Activated T-helper 1 cell treated with anti-CD3 and anti-CD28 coated beads, Interleukin-12 subunit alpha, Interleukin-12 subunit beta, Interleukin-2, Interleukin-4 antibody, amounts not matched to agents 30 ng/mL and 10 ng/mL and 1 ng/mL, durations not matched to agents 14 hours and 24 hours and 36 hours (primary cell): ENCODE measurements at regions not wholly inside any gene's neighbourhood (a gene's known extent, or its start where the extent isn't known, plus 50 kb on each side); places are given as distances from the start of the nearest gene placed in this dataset.
"Not testable (repeated sequence)": the region's sequence is repeated elsewhere in the genome, so short reads cannot be mapped to it uniquely, and the experiment has no call there.

Experiments
- DNase-seq: peaks from one replicate; pipeline ENCODE4 v3.0.0; 2021; ENCODE audit warnings: low spot score
- H3K27ac Mint-ChIP-seq: one replicate; pipeline ENCODE4 v1.8.0; 2021; ENCODE audit warnings: mild to moderate bottlenecking, mixed read lengths
- H3K27me3 Mint-ChIP-seq: one replicate; pipeline ENCODE4 v1.8.0; 2022; ENCODE audit warnings: mild to moderate bottlenecking, moderate library complexity, mixed read lengths; ENCODE audit not compliant: insufficient read depth
- H3K36me3 Mint-ChIP-seq: one replicate; pipeline ENCODE4 v1.8.0; 2021; ENCODE audit warnings: low read depth, mixed read lengths
- H3K4me1 Mint-ChIP-seq: one replicate; pipeline ENCODE4 v1.8.0; 2021; ENCODE audit warnings: low read depth, mixed read lengths
- H3K4me3 Mint-ChIP-seq: one replicate; pipeline ENCODE4 v1.8.0; 2021; ENCODE audit warnings: mild to moderate bottlenecking, moderate library complexity, mixed read lengths
- H3K9me3 Mint-ChIP-seq: one replicate; pipeline ENCODE4 v1.8.0; 2021; ENCODE audit warnings: mixed read lengths
- intact Hi-C: fragments of 100-400 bp; cut with micrococcal nuclease; formaldehyde crosslinking; loops from one replicate; pipeline ENCODE4 v1.15.1; 2024

DNA sequence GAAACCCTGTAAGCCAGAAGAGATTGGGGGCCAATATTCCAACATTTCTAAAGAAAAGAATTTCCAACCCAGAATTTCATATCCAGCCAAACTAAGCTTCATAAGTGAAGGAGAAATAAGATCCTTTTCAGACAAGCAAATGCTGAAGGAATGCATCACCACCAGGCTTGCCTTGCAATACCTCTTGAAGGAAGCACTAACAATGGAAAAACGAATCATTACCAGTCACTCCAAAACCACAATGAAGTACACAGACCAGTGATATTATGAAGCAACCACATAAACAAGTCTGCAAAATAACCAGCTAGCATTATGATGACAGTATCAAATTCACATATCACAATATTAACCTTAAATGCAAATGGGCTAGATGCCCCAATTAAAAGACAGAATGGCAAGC, 224.4 kb upstream of the TBX18 start:
- H3K27me3 Mint-ChIP-seq, DNase-seq, H3K27ac Mint-ChIP-seq, H3K4me1 Mint-ChIP-seq, H3K4me3 Mint-ChIP-seq, H3K36me3 Mint-ChIP-seq, intact Hi-C loops: not testable (repeated sequence)
- H3K9me3 Mint-ChIP-seq: peaks cover 22% of the 10 kb centered on the region

- H3K27ac Mint-ChIP-seq, H3K4me3 Mint-ChIP-seq, H3K36me3 Mint-ChIP-seq, intact Hi-C loops, H3K4me1 Mint-ChIP-seq, H3K27me3 Mint-ChIP-seq, DNase-seq: not testable (repeated sequence)
- peaks cover 13% of the 10 kb centered on the region for H3K9me3 Mint-ChIP-seq
Measured at GRCh38 chr6:84985490-84985889, 221.1 kb upstream of the TBX18 start.

DNA sequence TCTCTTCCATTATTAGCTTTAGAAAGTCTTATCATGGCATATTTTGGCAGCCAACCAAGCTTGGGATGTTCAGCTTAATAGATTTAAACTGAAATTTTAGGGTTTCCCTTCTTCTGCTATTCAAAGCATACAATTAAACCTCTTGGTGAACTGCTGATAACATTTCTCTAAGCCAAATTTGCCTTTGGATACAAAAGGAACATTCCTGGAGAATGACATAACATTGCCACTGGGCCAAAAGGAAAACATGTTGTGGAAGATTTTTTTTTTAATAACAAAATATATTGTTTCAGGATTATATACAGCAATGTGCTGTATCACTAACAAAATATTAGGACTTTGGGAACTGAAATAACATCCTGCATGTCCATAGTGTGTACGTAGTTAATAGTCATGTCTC, 215.1 kb upstream of the TBX18 start:
- intact Hi-C loops: no loop called here
- H3K27me3 Mint-ChIP-seq: no peaks in the 10 kb centered on the region
- H3K27ac Mint-ChIP-seq: no peak overlapping the region
- DNase-seq: no peak
- no peaks in the 10 kb centered on the region for H3K36me3 Mint-ChIP-seq
- H3K4me1 Mint-ChIP-seq: no peaks in the 10 kb centered on the region
- H3K9me3 Mint-ChIP-seq: peaks cover 8% of the 10 kb centered on the region
- no peak overlapping the region for H3K4me3 Mint-ChIP-seq

DNA sequence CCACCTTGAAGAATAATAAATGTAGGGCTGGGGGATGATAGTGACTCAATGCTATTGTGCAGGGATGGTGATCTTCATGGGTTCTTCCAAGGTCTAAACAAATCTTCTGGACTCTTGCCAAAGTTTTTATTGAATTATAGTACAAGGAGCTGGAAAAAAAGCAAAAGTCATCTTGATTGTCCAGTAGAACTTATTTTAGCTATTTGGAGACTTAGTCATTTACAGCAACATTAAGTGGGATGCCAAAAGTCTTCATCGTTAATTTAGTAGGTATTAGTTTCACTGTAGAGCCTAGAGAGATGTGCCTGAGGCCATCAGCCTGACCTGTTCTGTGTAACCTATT, 212.9 kb upstream of the TBX18 start:
- H3K4me3 Mint-ChIP-seq: no peak overlapping the region
- intact Hi-C loops: no loop called here
- no peak for DNase-seq
- H3K9me3 Mint-ChIP-seq: peaks cover 8% of the 10 kb centered on the region
- H3K27ac Mint-ChIP-seq: no peak overlapping the region
- no peaks in the 10 kb centered on the region for H3K36me3 Mint-ChIP-seq
- no peaks in the 10 kb centered on the region for H3K27me3 Mint-ChIP-seq
- H3K4me1 Mint-ChIP-seq: no peaks in the 10 kb centered on the region

- Mint-ChIP-seq H3K9me3 (peaks cover 8% of the 10 kb centered on the region), H3K36me3 (no peaks in the 10 kb centered on the region), H3K27ac (no peak overlapping the region), H3K4me3 (no peak overlapping the region), H3K27me3 (no peaks in the 10 kb centered on the region), H3K4me1 (no peaks in the 10 kb centered on the region)
- intact Hi-C loops: no loop called here
- DNase-seq: no peak
Measured at GRCh38 chr6:84976526-84977362, 212.3 kb upstream of the TBX18 start.

DNA sequence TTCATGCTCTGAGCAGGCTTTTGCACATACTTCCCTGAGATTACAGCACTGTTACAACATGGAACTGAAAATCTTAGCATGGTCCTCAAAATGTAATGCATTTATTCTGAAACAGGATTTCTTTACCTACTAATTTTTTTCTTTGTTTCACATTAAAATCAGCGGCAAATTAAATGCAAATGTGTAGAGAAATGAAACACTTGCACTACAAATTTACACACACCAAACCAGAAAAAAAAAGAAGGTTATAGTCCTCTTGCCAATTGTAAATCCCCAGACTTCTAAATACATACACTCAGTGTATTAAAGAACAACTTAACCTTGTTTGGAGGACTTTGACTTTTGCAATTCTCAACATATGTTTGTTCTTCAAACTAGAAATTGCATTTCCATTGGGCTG, 210.9 kb upstream of the TBX18 start:
- Mint-ChIP-seq H3K36me3 (no peaks in the 10 kb centered on the region), H3K4me1 (no peaks in the 10 kb centered on the region), H3K27ac (no peak overlapping the region), H3K9me3 (peaks cover 9% of the 10 kb centered on the region), H3K27me3 (no peaks in the 10 kb centered on the region), H3K4me3 (no peak overlapping the region)
- no peak for DNase-seq
- intact Hi-C loops: no loop called here

DNA sequence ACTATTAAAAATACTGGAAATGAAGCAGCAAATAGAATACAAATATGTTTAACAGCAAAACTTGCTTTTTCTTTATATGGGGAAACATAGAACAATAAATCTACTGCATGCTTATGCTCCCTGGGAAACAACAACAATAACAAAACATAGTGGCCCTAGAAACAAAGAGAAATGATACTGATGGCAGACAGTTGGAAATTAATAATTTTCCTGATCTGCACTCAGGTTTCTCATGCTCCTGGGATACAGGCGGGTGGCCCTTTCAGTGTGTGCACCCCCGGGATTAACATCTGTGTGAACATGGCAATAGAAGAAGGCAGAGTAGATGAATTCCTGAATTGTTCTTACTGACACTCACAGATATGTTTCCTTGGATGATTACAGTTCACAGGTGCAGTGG, 209.2 kb upstream of the TBX18 start:
- Mint-ChIP-seq H3K27ac (no peak overlapping the region), H3K4me3 (no peak overlapping the region), H3K4me1 (no peaks in the 10 kb centered on the region), H3K36me3 (no peaks in the 10 kb centered on the region), H3K9me3 (peaks cover 13% of the 10 kb centered on the region), H3K27me3 (no peaks in the 10 kb centered on the region)
- DNase-seq: no peak
- intact Hi-C loops: no loop called here

- no peaks in the 10 kb centered on the region for H3K4me1 Mint-ChIP-seq
- intact Hi-C loops: no loop called here
- H3K36me3 Mint-ChIP-seq: no peaks in the 10 kb centered on the region
- H3K4me3 Mint-ChIP-seq: no peak overlapping the region
- no peak for DNase-seq
- no peak overlapping the region for H3K27ac Mint-ChIP-seq
- no peaks in the 10 kb centered on the region for H3K27me3 Mint-ChIP-seq
- peaks cover 41% of the 10 kb centered on the region for H3K9me3 Mint-ChIP-seq
Measured at GRCh38 chr6:84967965-84968364, 203.6 kb upstream of the TBX18 start.

DNA sequence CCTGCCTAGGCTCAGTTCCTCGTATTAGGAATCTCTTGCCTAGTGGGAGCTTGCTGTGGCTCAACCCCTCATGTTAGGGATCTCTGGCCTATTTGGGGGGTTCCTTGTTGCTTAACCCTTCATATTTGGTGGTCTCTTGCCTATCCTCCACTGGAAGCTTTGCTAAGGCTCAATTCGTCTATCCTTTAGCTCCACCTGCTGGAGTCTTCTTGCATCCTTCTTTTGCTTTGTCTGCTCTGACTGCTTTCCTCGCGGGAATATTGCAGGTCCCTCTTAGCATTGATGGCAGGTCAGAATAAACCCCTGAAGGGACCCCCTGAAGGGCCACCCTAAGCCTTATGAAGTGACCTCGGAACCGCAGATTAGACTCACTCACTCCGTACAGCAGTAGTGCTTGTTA, 203.0 kb upstream of the TBX18 start:
- DNase-seq: no peak
- no peaks in the 10 kb centered on the region for H3K27me3 Mint-ChIP-seq
- no peak overlapping the region for H3K27ac Mint-ChIP-seq
- intact Hi-C loops: no loop called here
- no peaks in the 10 kb centered on the region for H3K36me3 Mint-ChIP-seq
- no peak overlapping the region for H3K4me3 Mint-ChIP-seq
- H3K9me3 Mint-ChIP-seq: peaks cover 41% of the 10 kb centered on the region
- H3K4me1 Mint-ChIP-seq: no peaks in the 10 kb centered on the region

- H3K9me3 Mint-ChIP-seq: peaks cover 2% of the 10 kb centered on the region
- intact Hi-C loops: no loop called here
- no peak overlapping the region for H3K4me3 Mint-ChIP-seq
- H3K36me3 Mint-ChIP-seq: no peaks in the 10 kb centered on the region
- no peak for DNase-seq
- no peaks in the 10 kb centered on the region for H3K4me1 Mint-ChIP-seq
- no peak overlapping the region for H3K27ac Mint-ChIP-seq
- H3K27me3 Mint-ChIP-seq: no peaks in the 10 kb centered on the region
Measured at GRCh38 chr6:84953111-84953755, 188.8 kb upstream of the TBX18 start.

- H3K4me1 Mint-ChIP-seq, H3K9me3 Mint-ChIP-seq, DNase-seq, H3K27ac Mint-ChIP-seq, H3K27me3 Mint-ChIP-seq, intact Hi-C loops, H3K4me3 Mint-ChIP-seq, H3K36me3 Mint-ChIP-seq: not testable (repeated sequence)
Measured at GRCh38 chr6:84944926-84945325, 180.5 kb upstream of the TBX18 start.

GRCh38 chr6:84943905-84944304, 179.5 kb upstream of the TBX18 start:
- intact Hi-C loops: no loop called here
- Mint-ChIP-seq H3K9me3 (peaks cover 4% of the 10 kb centered on the region), H3K27ac (no peak overlapping the region), H3K36me3 (no peaks in the 10 kb centered on the region), H3K27me3 (no peaks in the 10 kb centered on the region), H3K4me3 (no peak overlapping the region), H3K4me1 (no peaks in the 10 kb centered on the region)
- no peak for DNase-seq

DNA sequence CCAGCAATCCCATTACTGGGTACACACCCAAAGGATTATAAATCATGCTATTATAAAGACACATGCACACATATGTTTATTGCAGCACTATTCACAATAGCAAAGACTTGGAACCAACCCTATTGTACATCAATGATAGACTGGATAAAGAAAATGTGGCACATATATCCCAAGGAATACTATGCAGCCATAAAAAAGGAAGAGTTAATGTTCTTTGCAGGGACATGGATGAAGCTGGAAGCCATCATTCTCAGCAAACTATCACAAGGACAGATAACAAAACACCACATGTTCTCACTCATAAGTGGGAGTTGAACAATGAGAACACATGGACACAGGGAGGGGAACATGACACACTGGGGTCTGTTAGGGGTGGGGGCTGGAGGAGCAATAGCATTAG, 177.2 kb upstream of the TBX18 start:
- intact Hi-C loops, DNase-seq, H3K4me3 Mint-ChIP-seq, H3K9me3 Mint-ChIP-seq, H3K36me3 Mint-ChIP-seq, H3K27ac Mint-ChIP-seq, H3K27me3 Mint-ChIP-seq, H3K4me1 Mint-ChIP-seq: not testable (repeated sequence)

GRCh38 chr6:84929212-84929611, 164.8 kb upstream of the TBX18 start:
- Mint-ChIP-seq H3K27ac (no peak overlapping the region), H3K36me3 (no peaks in the 10 kb centered on the region), H3K4me1 (no peaks in the 10 kb centered on the region), H3K27me3 (no peaks in the 10 kb centered on the region), H3K9me3 (no peaks in the 10 kb centered on the region), H3K4me3 (no peak overlapping the region)
- intact Hi-C loops: no loop called here
- no peak for DNase-seq
